HG03025 (cell line): ENCODE measurements at regions not wholly inside any gene's neighbourhood (a gene's known extent, or its start where the extent isn't known, plus 50 kb on each side); places are given as distances from the start of the nearest gene placed in this dataset.
A peak's percentile ranks its signal among the peaks of the same experiment; 100 is the strongest.

Source experiments
- ATAC-seq: cut with Tn5 transposase; IDR thresholded peaks from one replicate; pipeline ENCODE4 v1.9.1; 2021; ENCODE audit warnings: mild to moderate bottlenecking, moderate library complexity; ENCODE audit not compliant: unreplicated experiment, low FRiP score

GRCh38 chr3:153595186-153595815 lies 433.3 kb downstream of the RAP2B start:
- no peak for ATAC-seq

GRCh38 chr3:153596401-153596800 lies 434.4 kb downstream of the RAP2B start:
- no peak for ATAC-seq

- no peak for ATAC-seq
These were observed 437.7 kb downstream of the RAP2B start for GRCh38 chr3:153599685-153600084.

GRCh38 chr3:153600896-153601295 lies 438.9 kb downstream of the RAP2B start:
- no peak for ATAC-seq

- ATAC-seq = no peak
These were observed 439.4 kb downstream of the RAP2B start for GRCh38 chr3:153601374-153601853.

GRCh38 chr3:153602801-153603200 lies 440.8 kb downstream of the RAP2B start:
- ATAC-seq = no peak

GRCh38 chr3:153614140-153614539 lies 452.1 kb downstream of the RAP2B start:
- no peak for ATAC-seq

GRCh38 chr3:153614563-153614962 lies 452.5 kb downstream of the RAP2B start:
- ATAC-seq = no peak

- ATAC-seq = no peak
These were observed 453.8 kb downstream of the RAP2B start for GRCh38 chr3:153615863-153616262.

GRCh38 chr3:153617463-153617862 lies 455.4 kb downstream of the RAP2B start:
- no peak for ATAC-seq

GRCh38 chr3:153618176-153618575 lies 456.1 kb downstream of the RAP2B start:
- ATAC-seq = no peak

- ATAC-seq = no peak
These were observed 457.2 kb downstream of the RAP2B start for GRCh38 chr3:153619268-153619667.

- peak; percentile 99 for ATAC-seq
These were observed 459.9 kb downstream of the RAP2B start for GRCh38 chr3:153621953-153622352.

- no peak for ATAC-seq
These were observed 461.8 kb downstream of the RAP2B start for GRCh38 chr3:153623834-153624233.

- no peak for ATAC-seq
These were observed 462.4 kb downstream of the RAP2B start for GRCh38 chr3:153624310-153625030.

- ATAC-seq = no peak
These were observed 463.5 kb downstream of the RAP2B start for GRCh38 chr3:153625506-153625905.

- no peak for ATAC-seq
These were observed 464.1 kb downstream of the RAP2B start for GRCh38 chr3:153626158-153626557.

GRCh38 chr3:153628591-153628990 lies 466.6 kb downstream of the RAP2B start:
- no peak for ATAC-seq

GRCh38 chr3:153629148-153629547 lies 467.1 kb downstream of the RAP2B start:
- no peak for ATAC-seq

GRCh38 chr3:153631102-153631501 lies 469.1 kb downstream of the RAP2B start:
- no peak for ATAC-seq

- ATAC-seq = no peak
These were observed 469.6 kb downstream of the RAP2B start for GRCh38 chr3:153631664-153632063.

- no peak for ATAC-seq
These were observed 471.4 kb downstream of the RAP2B start for GRCh38 chr3:153633407-153633806.
